NCI-H1417 (cell line): ENCODE measurements at regions not wholly inside any gene's neighbourhood (a gene's known extent, or its start where the extent isn't known, plus 50 kb on each side); places are given as distances from the start of the nearest gene placed in this dataset.

Experiments used
- DNase-seq, 3 experiments: peaks; one replicate each; lab custom pipeline; 2025; lab: John Stamatoyannopoulos, UW

DNA sequence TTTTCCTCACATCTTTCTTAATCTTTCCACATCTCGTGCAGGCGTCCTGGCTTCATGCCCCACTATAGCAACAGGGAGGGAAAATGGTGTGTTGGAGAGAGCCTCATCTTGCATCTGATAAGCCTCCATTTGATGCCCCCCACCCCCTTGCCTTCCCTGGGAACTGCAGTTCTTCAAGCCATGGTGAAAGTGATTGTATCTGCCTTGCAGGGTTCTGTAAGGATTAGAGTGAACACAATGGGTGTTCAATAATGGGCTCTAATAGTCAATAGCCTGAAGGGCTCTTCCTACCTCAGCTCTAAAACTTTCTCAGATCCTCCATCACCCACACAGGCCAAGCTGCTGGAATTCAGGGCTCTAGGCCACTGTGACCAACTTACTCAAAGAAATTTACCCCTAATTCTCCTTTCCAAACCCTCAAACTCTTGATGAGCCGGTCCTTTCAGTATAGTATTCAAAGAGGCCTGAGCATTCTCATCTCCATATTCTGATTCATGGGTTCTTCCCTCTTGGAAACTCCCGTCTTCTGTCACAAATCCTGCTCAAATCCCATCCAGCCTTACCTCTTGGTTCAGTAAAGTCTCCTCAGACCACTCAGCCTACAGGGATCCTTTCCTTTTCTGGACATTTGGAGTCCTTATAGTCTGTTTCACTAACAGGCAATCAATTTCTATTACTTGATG is 128.3 kb upstream of the TRIM2 start:
- no peak for DNase-seq

DNA sequence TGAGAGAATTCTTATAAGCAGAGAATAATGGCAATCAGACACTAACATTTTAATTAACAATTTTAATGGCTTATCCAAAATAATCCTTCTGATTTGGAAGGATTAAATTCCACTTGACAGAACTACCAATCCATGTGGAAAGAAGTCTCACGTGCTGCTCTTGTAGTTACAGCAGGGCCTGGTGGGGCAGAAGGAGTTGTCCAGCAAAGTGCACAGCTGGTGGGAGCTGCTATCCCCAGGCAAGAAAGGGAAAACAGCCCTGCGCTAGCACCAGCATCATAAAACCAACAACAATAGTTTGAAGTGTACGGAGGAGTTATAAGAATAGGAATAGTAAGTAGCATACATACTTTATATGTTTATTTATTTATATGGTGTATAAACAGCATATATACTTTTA is 127.4 kb upstream of the TRIM2 start:
- DNase-seq: no peak

DNA sequence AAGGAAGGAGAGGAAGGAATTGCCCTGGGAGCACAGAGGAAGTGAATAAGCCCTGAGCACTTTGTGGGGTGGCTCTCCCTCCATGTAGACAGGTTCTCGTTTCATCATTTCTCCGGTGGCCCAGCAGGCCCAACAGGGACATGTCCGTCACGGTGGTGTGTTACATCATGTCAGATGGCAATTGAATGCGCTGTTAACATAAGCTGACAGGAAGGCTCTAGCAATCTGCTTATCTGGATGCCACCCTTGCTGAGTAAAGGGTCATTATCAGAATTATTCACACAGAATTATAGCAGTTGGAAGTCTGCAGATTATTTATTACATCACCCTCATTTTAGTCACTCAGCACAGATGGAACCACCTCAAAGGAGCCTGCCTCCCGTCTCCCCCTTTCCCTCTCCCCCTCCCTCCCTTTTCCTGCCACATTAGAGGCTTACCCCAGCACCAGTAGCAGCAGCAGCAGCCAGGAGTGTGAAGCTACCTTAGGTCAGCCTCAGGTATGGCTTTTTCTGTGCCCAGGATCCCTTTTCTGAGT is 124.3 kb upstream of the TRIM2 start:
- DNase-seq: peak in 1 of 3 experiments; percentile 29

DNA sequence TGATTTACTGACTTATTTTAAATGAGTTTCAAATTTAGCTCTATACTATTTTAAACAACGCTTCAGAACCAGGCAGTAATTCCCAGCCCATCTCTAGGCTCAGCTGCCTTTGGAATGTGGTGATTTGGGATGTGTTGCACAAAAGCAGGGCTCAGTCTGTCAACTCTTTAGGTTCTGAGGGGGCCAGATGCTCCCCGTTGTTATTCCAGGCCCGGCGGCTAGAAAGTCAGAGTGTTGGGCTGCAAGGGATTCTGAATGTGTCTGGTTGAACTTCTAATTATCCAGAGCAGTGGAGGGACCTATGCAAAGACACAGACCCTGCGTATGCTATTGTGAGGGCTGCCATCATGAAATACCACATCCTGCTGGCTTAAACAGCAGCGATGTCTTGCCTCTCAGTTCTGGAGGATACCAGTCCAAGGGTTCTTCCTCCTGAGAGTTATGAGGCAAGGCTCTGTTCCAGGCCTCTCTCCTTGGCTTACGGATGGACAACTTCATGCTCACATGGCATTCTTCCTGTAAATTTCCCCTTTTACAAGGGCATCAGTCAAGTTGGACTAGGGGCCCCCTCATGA is 123.2 kb upstream of the TRIM2 start:
- no peak for DNase-seq

DNA sequence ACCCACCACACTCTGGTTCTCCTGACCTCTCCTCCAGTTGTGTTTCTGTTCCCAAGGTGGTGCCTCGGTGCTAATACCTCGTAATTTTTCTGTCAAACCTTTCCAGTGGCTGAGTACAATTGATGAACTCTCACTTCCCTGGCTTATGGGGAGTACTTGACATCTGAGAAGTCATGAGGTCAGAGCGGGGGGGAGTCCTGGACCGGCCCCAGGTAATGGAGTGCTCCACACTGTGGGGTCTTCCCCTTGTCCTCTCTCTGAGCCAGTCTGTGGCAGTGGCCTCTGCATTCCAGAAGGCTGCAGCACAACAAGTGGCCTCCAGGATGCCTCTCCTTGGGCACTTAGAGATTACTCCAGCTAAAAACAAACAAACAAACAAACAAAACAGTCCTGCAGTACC is 122.5 kb upstream of the TRIM2 start:
- no peak for DNase-seq

DNA sequence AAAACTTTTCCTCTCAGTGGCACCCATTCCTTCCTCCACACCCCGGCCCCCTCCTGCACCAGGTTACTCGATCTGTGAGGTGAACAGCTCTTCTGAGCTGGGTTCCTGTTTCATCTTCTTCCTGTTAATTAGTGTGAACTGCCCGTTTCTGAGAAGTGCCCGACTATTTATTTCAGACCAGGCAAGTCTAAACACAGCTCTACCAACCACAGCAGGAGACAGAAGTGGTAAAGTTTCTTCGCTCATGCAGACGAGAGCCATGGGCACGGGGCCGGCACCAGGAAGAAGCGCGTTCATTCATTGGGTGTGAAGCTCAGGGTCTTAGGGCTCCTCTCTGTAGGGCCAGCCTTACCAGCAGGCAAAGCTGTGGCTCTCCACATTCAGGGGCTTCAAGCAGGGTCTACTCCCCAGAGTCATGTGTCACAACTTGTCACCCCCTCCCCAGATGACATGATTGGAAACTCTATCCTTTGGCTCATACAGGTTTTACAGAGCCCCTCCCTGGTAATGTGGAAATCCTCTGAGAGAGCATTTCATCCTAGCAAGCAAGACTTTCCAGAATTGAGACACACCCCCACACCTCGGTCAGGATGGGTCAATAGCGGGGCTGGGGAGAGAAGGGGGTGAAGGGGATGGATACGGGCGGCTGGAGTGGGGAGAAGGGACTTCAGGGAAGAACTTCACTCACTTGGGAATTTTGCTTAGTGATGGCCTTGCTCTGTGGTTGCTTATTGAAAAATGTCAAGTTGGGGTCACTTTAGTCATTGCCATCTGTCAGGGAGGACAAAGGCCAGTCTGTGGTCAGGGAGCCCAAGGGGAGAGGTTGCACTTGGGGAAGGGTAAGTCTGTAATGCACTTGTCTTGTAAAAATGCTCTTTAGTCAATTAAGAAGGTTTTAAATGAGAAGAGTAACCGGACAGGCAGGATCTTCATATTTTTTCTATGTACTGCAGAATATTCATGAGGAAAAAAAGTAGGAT is 121.6 kb upstream of the TRIM2 start:
- DNase-seq: peak in 1 of 3 experiments; percentile 18

DNA sequence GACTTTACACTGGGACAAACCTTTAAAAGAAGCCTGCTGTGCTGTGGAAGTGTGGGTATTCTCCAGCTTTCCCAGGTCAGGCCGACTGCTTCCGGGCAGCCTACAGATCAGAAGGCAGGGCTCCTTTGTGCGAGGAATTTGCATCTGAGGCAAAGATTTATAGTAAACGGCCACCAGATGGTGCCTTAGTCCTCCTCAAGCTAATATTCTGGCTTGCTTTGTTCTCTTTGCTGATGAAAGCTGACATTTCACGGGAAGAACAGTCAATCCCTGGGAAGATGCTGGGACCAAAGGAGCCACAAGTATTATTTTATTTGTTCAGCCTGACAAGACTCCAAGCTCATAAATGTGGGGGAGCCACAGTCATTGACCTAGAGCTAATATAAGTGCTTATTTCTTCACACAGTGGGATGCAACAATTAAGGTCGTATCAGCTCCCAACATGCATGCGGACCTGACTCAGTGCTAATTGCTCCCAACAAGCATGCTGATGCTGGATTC is 120.7 kb upstream of the TRIM2 start:
- peak; percentile 67 to 95 (median 86) for DNase-seq

DNA sequence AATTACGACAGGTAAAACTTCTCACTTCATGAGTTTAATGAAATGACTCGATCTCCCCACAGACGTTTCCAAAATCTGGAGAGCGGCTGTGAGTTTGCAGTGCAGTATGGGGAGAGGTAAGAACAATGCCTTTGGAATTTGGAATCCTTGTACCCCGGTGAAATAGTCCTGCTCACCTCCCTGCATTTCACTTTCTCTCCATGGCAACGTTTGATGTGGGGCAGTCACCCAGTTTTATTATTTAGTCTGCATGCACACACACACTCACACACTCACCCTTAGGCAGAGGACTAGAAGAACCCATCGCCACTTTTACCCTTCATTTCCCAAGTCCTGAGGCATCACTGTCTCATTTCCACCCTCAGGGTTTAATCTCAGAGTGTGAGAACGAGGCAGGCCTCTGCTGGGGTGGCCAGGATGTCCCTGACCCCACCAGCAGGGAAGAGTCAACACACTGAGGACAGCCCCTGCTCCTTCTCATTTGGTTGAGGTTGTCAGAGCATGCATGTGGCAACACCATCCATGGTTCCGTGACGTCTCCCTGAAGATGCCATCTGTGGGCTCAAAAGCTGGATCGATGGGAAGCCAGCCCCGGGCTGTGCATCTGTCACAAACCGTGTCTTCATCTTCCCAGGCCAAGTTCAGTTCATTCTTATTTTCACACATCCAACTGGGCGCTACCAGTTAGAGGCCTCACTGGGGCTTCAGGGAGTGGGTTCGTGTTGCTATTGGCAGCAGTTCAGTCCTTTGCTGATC is 119.8 kb upstream of the TRIM2 start:
- no peak for DNase-seq

DNA sequence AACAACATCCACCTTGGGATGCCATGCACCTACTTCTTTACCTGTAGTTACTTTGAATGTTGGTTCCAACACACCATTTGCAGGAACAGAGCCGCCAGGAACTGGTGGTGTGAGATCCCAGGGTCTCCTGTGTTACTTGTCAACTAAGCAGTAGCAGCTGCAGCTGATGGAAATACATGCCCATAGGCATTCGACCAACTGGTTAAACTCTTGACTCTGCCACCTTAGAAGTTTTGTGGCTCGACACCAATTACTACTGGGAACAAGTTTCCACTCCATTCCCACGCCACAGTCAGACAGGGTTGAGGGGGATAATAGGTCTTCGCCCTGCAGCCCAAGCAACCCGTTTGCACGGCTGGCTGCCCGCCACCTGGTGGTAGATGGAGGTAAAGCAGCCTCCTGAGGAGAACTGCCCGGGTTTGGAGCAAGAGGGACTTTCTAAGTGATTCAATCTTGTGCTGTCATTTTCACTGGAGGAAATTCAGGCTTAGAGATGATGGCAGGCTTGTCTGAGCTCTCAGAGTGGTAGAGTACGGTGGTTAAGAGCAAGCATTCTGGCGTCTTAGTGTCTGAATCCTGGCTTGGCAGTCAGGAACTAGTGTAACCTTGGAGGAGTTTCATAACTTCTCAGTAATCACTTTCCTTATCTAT is 119.1 kb upstream of the TRIM2 start:
- DNase-seq: peak; percentile 35 to 73 (median 61)

DNA sequence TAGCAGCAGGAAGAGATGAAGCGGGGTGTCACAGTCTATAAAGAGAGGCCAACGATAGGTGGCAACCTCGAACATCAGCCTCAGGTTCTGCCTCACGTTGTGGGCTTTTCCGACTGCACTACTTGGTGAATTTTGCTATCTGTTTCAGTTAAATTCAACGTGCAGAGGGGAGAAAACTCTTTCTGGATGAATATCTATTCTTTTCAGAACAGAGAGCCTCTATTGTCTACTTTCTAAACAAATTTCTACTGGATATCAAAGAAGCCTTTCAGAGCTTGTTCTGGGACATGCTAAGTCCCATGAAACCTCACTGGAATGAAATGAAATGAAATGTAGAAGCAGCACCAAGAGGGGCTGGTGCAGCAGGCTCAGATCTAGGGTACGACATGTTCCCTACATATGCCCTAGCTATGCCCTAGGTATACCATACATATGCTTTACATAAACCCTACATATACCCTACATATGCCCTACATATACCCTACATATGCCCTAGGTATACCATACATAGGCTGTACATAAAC is 116.5 kb upstream of the TRIM2 start:
- no peak for DNase-seq

DNA sequence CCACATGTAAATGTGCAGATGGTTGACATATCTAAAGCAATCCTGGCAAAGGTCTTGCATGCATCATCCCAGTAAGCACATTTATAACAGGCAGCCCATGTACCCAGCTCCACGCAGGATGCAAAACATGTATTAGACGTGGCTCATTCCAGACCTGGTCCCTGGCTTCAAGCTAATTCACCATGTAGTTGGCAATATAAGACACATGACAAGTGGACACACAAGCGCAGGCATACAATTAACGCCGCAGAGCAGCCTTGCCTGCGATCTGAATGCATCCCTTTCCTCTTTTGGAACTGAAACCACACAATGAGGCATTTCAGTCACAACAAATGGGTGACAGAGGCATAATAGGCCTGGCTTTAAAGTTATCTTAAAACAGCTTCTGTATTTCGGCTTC is 114.5 kb upstream of the TRIM2 start:
- DNase-seq: no peak

DNA sequence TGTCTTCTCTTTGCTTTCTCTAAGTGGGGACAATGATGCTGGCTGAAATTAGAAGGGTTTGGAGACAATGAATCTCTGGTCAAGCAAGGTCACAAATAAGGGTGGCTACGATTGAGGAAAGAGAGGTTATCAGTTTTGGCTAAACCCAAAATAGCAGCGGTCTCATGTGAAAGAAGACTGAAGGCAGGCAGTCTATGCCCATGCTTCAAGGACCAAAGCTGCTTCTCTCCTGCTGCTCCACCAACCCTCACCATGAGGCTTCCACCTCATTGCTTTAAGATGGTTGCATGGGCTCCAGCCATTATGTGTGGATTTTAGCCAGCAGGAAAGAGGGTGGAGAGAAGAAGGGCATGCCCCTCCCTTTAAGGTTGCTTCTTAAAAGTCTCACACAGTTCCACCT is 114.1 kb upstream of the TRIM2 start:
- no peak for DNase-seq

DNA sequence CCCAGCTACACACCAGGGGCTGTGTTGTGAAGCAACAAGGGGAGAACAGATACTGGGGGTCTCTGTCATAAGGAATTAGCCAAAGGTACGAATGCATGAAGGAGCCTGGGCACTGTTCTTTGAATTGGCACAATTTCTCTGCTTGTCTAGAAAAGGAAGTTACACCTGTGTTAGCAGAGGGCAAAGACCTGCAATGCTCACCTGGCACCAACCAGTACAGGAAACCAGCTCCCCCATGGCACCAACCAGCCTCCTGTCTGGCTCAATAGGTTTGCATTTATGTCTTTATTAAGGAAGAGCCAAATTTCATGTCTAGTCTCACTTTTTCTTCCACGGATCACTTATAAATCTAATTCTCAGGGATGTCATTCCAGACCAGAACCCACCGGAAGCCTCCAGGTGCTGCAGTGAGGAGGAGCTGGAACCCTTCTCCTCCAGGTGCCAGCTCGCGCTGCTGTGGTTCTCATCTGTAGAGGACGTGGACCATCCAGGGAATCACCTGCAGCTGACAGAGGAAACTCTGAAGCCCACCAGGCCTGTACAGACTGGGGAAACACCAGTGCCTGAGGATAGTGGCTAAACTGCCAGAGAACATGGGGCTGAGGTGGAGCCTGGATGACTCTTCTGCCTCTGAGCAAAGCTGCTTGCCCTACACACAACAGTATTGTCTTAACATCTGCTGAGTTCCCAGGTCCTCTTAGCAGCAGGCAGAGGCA is 113.4 kb upstream of the TRIM2 start:
- DNase-seq: no peak

DNA sequence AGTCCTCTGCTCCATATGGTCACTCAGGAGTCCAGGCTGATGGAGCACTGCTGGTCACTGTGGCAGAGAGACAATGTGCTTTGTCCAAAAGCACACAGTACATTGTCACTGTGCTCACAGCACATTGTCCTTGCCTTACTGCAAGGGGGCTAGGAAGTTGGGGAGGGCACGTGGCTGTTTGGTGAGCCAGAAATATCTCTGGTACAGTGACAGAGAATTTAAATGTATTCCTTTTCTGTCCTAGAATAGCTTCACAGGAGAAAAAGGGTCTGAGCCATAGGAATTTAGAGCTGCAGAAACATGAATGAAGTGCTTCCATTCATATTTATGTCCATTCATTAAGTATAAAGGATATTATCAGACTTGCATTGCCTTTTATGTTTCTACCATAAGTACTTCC is 110.8 kb upstream of the TRIM2 start:
- DNase-seq: no peak

DNA sequence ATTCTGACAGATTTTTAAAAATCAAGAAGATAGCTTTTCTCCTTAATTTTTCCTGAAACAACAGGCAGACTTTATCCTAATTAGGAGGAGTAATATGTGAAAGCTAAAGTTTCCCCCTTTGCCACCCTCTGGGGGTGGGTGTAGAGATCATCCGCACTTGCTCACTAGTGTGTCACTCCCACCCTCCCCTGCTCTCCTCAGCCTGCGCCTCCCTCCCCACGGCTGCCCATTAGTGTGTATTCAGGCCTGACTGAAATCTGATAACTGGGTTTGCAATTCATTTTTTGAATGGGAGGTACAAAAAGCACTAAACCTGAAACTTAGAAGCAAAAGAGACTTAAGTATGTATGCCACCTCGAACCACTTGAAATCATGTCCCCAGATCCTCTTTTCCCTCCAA is 110.4 kb upstream of the TRIM2 start:
- no peak for DNase-seq

DNA sequence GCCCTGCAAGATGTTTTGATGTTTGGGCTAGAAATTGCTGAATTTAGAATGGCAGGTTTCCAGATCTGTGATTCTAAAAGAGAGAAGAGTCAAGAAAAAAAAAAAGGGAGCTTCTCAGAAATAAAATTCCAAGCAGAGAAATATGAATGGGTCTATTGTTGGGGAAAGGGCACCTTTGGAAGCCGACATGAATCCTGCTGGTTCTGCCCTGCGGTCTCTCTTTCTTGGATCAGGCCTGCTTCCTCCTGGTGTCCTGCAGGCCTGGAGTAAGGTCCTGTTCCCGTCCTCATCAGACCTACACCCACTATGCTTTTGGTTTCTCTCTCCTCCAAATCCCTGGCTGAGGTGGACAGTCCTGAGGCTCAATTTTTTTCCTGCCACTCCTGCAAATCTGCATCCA is 109.8 kb upstream of the TRIM2 start:
- DNase-seq: no peak

DNA sequence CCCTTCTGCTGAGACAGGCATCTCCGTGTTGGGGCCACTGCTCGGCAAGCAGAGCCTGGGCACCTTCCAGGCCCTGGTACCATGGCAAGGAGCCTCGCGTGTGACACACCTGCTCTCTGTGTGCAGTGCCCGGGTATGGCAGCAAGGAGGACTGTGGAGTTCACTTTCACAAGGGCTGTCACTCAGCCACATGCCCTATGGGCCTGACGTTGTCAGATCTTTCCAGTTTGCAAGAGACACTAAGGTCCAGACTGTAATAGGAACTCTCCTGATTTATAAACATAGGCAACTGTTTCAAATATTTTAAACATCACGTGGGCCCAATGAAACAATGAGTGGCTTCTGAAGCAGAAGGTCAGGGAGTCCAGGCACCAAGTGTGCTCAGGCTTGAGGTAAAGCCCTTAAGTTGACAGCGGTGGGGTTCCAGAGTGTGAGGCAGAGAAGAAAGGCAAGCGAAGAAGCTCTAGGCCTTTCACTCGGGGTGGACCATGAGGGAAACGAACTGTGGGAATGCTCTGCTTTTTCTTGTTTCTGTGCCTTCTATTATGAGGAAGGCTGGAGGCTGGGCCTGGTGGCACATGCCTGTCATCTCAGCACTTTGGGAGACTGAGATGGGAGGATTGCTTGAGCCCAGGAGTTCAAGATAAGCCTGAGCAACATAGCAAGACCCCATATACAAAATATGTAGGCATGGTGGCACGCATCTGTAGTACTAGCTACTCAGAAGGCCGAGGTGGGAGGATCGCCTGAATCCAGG is 108.6 kb upstream of the TRIM2 start:
- DNase-seq: peak in 1 of 3 experiments; percentile 18

DNA sequence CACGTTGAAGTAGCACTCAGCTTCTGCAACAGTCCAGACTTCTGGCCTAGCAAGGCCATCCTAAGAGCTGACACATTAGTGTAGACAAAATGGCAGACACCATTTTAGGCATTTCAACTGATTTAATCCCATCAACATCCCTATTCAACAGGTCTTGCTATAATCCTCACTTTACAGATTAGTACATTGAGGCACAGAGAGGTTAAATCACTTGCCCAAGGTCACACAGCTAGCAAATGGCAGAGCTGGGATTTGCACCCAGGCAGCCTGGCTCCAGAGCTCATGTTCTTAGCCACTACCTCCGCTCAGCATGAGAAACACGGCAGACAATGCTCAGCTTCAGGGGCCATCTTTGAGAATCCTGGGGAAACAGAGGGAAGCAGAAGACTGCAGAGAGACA is 107.9 kb upstream of the TRIM2 start:
- no peak for DNase-seq

DNA sequence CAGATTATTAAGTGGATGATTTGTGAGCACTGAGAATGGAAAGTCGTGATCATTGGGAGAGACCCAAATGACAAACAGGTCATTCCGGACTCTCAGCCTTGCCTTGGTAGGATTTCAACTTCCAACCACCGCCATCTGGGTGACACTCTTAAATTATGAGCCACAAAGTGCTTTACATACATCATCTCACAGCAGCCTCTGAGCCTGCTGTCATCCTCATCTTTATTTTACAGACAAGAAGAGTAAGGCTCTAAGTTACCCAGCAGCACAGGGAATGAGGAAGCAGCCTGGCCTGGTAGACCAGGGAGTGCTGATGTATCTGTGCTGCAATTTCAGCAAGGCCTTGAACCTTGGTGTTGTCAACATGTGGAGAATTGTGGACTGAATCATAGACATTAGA is 105.8 kb upstream of the TRIM2 start:
- no peak for DNase-seq
